Panc1 (cell line): ENCODE measurements at regions not wholly inside any gene's neighbourhood (a gene's known extent, or its start where the extent isn't known, plus 50 kb on each side); places are given as distances from the start of the nearest gene placed in this dataset.

ENCODE experiments used
- CTCF ChIP-seq: fragments of 450-650 bp; IDR thresholded peaks from 2 replicates; pipeline ENCODE4 v1.5.1; 2017; ENCODE audit warnings: mild to moderate bottlenecking
- POLR2AphosphoS5 ChIP-seq: IDR thresholded peaks from 2 replicates; pipeline ENCODE4 v1.6.1; 2012; ENCODE audit warnings: mild to moderate bottlenecking, low read depth, low read length, moderate library complexity
- REST ChIP-seq, 2 experiments: IDR thresholded peaks; 2 replicates each; pipeline ENCODE4 v1.6.1; 2011 to 2012; ENCODE audit warnings: low read depth in 2 of 2, control low read depth in 1 of 2, low read length in 1 of 2, mild to moderate bottlenecking in 1 of 2, moderate library complexity in 1 of 2; ENCODE audit not compliant: insufficient read depth in 1 of 2
- SIN3A ChIP-seq: IDR thresholded peaks from 2 replicates; pipeline ENCODE4 v1.6.1; 2012; ENCODE audit warnings: low read depth, mild to moderate bottlenecking, low read length, moderate library complexity, borderline replicate concordance; ENCODE audit not compliant: insufficient read depth
- TCF7L2 ChIP-seq: IDR thresholded peaks from 2 replicates; pipeline ENCODE4 v1.6.1; 2011; ENCODE audit warnings: mild to moderate bottlenecking, low read depth, low read length, inconsistent platforms

DNA sequence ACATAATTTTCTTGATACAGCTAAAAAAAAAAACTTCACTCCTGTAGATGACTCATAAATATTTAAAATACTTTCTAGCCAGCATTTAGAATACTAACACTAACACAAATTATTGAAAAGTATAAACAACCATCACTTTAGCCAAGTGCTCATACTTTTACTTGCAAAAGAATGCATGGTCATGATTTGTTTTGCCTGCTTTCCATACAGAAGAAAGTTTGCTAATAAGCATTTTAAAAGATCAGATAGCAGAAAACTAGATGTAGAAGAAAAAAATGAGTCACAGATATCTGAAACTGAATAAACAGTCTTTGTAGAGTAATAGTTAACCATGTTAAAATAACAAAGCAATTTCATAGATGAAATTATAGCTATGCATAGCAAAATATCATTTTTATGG is 2280.4 kb upstream of the PCDH20 start:
- TF ChIP-seq SIN3A, result no peak
- TF ChIP-seq CTCF, result no peak
- no peak for TF ChIP-seq POLR2AphosphoS5
- no peak for TF ChIP-seq REST (IDR thresholded peaks at IDR 0.05; ENCODE audit: insufficient read depth in 1 of 2, low read depth in 2 of 2, low read length in 1 of 2)
- TF ChIP-seq TCF7L2, result no peak
